Testis (tissue), 2 donors: ENCODE measurements at regions not wholly inside any gene's neighbourhood (a gene's known extent, or its start where the extent isn't known, plus 50 kb on each side); places are given as distances from the start of the nearest gene placed in this dataset.

Source experiments
- CTCF ChIP-seq, 3 experiments: fragments of 450-650 bp in 2 of 3; fragments of 200-600 bp in 1 of 3; sonication (generic) in 1 of 3; IDR thresholded peaks; one replicate each; pipeline ENCODE4 v1.5.1; 2016 to 2019; ENCODE audit warnings: antibody characterized with exemption in 3 of 3, mild to moderate bottlenecking in 2 of 3, moderate library complexity in 1 of 3
- POLR2A ChIP-seq: fragments of 450-650 bp; IDR thresholded peaks from one replicate; pipeline ENCODE4 v1.6.1; 2017; ENCODE audit warnings: antibody characterized with exemption, mild to moderate bottlenecking, moderate library complexity

- TF ChIP-seq CTCF (IDR thresholded peaks at IDR 0.05) (no peak), POLR2A (no peak)
These were observed 191.5 kb downstream of the KLHL28 start for GRCh38 chr14:44770201-44770600.
